GM12864 (cell line): ENCODE measurements at regions not wholly inside any gene's neighbourhood (a gene's known extent, or its start where the extent isn't known, plus 50 kb on each side); places are given as distances from the start of the nearest gene placed in this dataset.

Source experiments
- DNase-seq: peaks from one replicate; pipeline ENCODE4 v3.0.0-alpha.2; 2011; ENCODE audit warnings: low read depth
- H3K4me3 ChIP-seq: 2 replicates; pipeline ENCODE4 v1.5.1; 2011; ENCODE audit warnings: mild to moderate bottlenecking, low read depth, low read length, control low read depth
- TF ChIP-seq, protein P1 (sequence below): IDR thresholded peaks from 2 replicates; pipeline ENCODE4 v1.5.1; 2011; ENCODE audit warnings: low read depth, mild to moderate bottlenecking, moderate library complexity, low read length, control low read depth, inconsistent platforms; ENCODE audit errors: missing control alignments

DNA sequence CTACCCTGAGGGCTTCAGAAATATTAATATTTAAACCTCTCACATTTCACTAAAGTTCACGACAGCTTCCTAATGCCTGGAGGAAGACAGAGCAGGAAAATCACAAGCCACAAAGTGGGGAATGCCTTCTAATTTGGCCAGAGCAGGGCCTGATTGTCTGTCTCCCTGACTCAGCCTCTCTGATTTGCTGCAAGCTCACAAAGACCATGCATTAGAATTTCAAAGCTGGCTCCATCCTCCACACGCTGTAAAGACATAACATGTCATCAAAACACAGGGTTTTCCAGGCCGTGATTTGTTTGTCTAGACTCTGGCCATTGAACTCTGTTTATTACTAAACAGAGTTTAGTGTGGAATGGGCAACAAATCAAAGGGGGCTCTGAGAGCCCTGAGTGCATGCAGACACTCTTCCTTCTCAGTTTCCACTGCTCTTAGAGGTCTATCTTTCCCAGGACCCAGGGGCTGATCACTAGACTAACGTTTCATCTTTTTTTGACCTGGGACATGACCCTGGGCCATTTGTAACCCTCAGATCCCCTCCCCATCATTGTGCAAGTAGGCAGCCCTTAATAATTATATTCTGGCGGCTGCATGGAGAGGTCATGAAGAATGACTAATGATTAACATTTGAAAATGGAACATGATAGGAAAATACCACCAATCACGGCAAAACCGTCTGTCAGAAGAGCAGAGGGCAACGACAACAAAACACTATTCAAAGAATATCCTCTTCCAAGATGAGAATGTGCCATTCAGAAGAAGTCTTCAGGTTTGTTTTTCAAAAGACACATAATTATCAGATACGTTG lies 140.2 kb downstream of the ENC1 start:
- TF ChIP-seq, protein P1, sequence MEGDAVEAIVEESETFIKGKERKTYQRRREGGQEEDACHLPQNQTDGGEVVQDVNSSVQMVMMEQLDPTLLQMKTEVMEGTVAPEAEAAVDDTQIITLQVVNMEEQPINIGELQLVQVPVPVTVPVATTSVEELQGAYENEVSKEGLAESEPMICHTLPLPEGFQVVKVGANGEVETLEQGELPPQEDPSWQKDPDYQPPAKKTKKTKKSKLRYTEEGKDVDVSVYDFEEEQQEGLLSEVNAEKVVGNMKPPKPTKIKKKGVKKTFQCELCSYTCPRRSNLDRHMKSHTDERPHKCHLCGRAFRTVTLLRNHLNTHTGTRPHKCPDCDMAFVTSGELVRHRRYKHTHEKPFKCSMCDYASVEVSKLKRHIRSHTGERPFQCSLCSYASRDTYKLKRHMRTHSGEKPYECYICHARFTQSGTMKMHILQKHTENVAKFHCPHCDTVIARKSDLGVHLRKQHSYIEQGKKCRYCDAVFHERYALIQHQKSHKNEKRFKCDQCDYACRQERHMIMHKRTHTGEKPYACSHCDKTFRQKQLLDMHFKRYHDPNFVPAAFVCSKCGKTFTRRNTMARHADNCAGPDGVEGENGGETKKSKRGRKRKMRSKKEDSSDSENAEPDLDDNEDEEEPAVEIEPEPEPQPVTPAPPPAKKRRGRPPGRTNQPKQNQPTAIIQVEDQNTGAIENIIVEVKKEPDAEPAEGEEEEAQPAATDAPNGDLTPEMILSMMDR = no peak

DNA sequence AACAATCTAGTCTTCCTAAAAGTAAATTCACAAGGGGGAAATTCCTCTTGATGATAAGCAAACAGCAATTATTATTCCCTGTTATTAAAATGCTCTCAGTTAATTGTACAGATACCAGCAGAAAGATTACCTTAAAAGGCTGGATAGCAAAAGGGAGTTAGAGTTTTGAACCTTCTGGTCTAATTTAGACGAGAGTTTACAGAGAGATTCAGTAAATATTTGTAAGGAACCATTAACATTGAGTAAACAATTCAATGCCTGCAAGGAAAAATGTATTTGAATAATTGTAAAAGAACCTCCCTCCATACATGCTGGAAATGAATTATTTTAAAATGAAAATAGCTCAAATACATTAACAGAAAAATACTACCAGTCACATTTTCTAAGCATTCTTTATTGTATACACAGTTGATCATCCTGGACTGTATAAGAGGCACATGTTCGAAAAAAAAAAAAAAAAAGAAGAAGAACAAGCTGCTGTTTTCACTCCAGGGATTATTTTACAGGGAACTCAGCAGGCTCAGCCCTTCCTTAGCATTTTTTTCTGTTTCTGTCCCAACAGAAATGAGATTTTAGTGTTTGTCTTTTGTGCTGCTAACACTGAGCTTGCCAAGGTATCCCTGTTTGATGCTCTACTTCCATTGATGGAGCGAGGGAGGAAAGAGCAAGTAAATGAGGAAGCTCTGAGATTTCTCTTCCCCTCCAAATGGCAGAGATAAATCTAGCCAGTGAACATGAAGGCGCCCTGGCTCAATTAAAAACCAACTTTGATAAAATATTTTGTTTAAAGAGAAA lies 141.1 kb downstream of the ENC1 start:
- no peak for DNase-seq
- TF ChIP-seq, protein P1 = no peak
- no peak overlapping the region for H3K4me3 ChIP-seq

More for the DNA sequence above, 140.2 kb downstream of the ENC1 start:
- H3K4me3 ChIP-seq = no peak overlapping the region
- no peak for DNase-seq

DNA sequence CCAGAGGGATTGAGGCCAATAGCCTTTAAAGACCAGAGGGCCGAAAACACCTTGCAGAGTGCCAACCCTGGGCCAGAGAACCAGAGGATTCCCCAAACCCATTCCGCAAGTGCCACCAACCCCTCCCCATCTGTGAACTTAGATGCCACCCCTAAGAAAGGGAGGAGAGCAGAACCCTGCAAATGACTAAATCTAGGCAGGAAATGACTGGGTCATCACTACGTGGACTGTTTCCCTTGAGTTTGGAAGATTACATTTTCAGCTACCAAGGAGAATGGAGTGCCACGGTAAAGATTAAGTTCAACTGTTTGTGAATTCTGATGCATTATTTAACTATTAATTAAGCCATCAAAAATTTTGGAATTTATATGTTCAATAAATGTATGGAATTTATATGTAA lies 142.8 kb downstream of the ENC1 start:
- TF ChIP-seq, protein P1 = no peak
- no peak for DNase-seq
- no peak overlapping the region for H3K4me3 ChIP-seq

DNA sequence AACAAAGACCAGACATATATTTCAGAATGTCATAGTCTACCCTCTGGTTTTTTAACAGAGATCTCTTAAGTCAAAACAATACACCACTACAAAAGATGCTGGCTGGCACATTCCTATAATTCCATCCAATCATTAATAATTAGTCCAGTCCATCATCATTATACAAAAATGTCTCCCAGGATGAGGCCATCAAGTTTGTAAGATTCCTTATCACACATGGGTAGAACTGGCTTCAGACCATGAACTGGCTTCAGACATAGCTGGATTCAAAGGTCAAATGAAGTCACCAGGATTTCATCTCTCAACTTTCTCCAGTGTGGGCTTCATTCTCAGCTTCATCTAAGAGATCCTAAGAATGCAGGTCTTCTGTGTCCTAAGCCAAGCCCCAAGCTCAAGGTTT lies 147.1 kb downstream of the ENC1 start:
- no peak overlapping the region for H3K4me3 ChIP-seq
- TF ChIP-seq, protein P1 = no peak
- no peak for DNase-seq

DNA sequence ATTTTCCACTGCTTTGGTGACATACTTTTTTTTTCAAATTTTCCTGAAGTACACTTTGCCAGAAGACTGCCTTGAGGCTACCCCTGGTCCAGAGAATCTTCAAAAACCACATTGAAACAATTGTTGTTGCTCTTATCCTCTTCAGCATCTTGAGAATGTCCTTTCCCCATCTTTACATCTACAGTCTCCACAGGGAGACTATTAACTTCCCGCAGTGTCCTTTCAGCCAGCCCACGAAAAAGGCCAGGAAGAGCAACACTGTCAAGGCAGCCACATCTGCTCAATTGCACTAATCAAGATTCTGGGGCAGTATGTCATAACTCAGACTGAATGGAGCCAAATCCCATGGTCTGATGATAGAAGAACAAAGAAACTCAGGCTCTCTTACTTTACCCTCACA lies 148.3 kb downstream of the ENC1 start:
- TF ChIP-seq, protein P1 = no peak
- no peak overlapping the region for H3K4me3 ChIP-seq
- no peak for DNase-seq

DNA sequence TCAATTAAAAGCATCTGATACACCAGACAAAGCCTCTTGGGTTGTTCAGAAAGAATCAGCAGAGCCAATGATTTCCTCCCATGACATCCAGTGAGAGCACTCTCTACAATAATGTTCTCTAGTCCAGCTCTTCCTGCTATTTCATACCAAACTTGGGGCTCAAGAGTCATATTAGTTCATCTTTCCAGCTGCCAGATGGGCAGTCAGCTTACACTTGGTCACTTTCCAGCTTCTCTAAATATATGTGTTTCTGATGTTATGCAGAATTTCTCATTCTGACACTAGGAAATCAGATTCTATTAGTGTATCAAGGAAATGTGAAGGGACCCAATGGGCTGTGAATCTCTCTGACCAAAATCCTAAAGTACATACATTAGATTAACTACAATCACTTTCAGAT lies 148.9 kb downstream of the ENC1 start:
- DNase-seq = no peak
- H3K4me3 ChIP-seq = no peak overlapping the region
- TF ChIP-seq, protein P1 = no peak
